SK-N-SH (cell line): ENCODE measurements at regions not wholly inside any gene's neighbourhood (a gene's known extent, or its start where the extent isn't known, plus 50 kb on each side); places are given as distances from the start of the nearest gene placed in this dataset.

Experiments used
- CTCF ChIA-PET: fragments of 300-600, 350-600 bp; formaldehyde crosslinking; extraction: SDS; loops from one replicate; lab custom pipeline; 2021; lab: Yijun Ruan, JAX
- POLR2A ChIA-PET: fragments of 350-600 bp; sonication (Branson Sonifier 250); formaldehyde crosslinking; extraction: SDS; loops from one replicate; lab custom pipeline; 2020; ENCODE audit warnings: antibody characterized with exemption, inconsistent platforms; lab: Yijun Ruan, JAX
- DNase-seq: peaks from one replicate; pipeline ENCODE4 v3.0.0; 2012
- H2AFZ ChIP-seq: fragments of 200-600 bp; sonication (generic); 2 replicates; pipeline ENCODE4 v1.8.1; 2016; ENCODE audit warnings: antibody characterized with exemption, mild to moderate bottlenecking, low read depth
- H3F3A ChIP-seq: fragments of 200-600 bp; sonication (generic); replicated peaks from 2 replicates; pipeline ENCODE3; 2016; ENCODE audit warnings: antibody characterized with exemption, mild to moderate bottlenecking; ENCODE audit not compliant: insufficient read depth
- H3K27ac ChIP-seq, 2 experiments: fragments of 200-500 bp in 1 of 2; fragments of 200-600 bp in 1 of 2; sonication (Bioruptor generic) in 1 of 2; sonication (generic), shearing (Covaris generic) in 1 of 2; 2 replicates each; pipeline versions ENCODE4 v1.5.1 to v1.6.1; 2014 to 2016; ENCODE audit warnings: low read depth in 2 of 2, inconsistent platforms in 1 of 2, low read length in 1 of 2, mild to moderate bottlenecking in 1 of 2, mixed read lengths in 1 of 2
- H3K27me3 ChIP-seq: fragments of 200-600 bp; sonication (generic), shearing (Covaris generic); 2 replicates; pipeline ENCODE4 v1.6.1; 2016; ENCODE audit warnings: mixed run types; ENCODE audit not compliant: insufficient read depth
- H3K36me3 ChIP-seq, 2 experiments: fragments of 200-500 bp in 1 of 2; fragments of 200-600 bp in 1 of 2; sonication (Bioruptor generic) in 1 of 2; sonication (generic) in 1 of 2; replicated peaks in 1 of 2; 2 replicates each; pipeline versions ENCODE3 to v1.5.1; 2014 to 2016; ENCODE audit warnings: low read length in 1 of 2, mild to moderate bottlenecking in 1 of 2; ENCODE audit not compliant: insufficient read depth in 2 of 2, control insufficient read depth in 1 of 2
- H3K4me1 ChIP-seq, 2 experiments: fragments of 200-500 bp in 1 of 2; fragments of 200-600 bp in 1 of 2; sonication (Bioruptor generic) in 1 of 2; sonication (generic), shearing (Covaris generic) in 1 of 2; 2 replicates each; pipeline versions ENCODE4 v1.5.1 to v1.6.1; 2014 to 2016; ENCODE audit warnings: low read depth in 1 of 2, low read length in 1 of 2, mixed run types in 1 of 2; ENCODE audit not compliant: insufficient read depth in 2 of 2, control insufficient read depth in 1 of 2
- H3K4me2 ChIP-seq: fragments of 200-600 bp; sonication (generic), shearing (Covaris generic); 2 replicates; pipeline ENCODE4 v1.6.1; 2017; ENCODE audit warnings: mixed run types
- H3K4me3 ChIP-seq, 2 experiments: fragments of 200-500 bp in 1 of 2; fragments of 200-600 bp in 1 of 2; sonication (Bioruptor generic) in 1 of 2; sonication (generic), shearing (Covaris generic) in 1 of 2; 2 replicates each; pipeline versions ENCODE4 v1.5.1 to v1.8.1; 2014 to 2016; ENCODE audit warnings: low read depth in 2 of 2, inconsistent platforms in 1 of 2, low read length in 1 of 2, mild to moderate bottlenecking in 1 of 2, mixed read lengths in 1 of 2, moderate library complexity in 1 of 2
- H3K79me2 ChIP-seq: fragments of 200-600 bp; sonication (generic); 2 replicates; pipeline ENCODE4 v1.8.1; 2017; ENCODE audit warnings: mild to moderate bottlenecking; ENCODE audit not compliant: insufficient read depth
- H3K9ac ChIP-seq: fragments of 200-600 bp; sonication (generic); 2 replicates; pipeline ENCODE4 v1.6.1; 2017; ENCODE audit warnings: mixed run types
- H3K9me2 ChIP-seq: fragments of 200-600 bp; sonication (generic); 2 replicates; pipeline ENCODE4 v1.6.1; 2017; ENCODE audit warnings: mixed run types
- H3K9me3 ChIP-seq: fragments of 200-600 bp; sonication (generic); 2 replicates; pipeline ENCODE4 v1.6.1; 2017; ENCODE audit warnings: mixed run types, mild to moderate bottlenecking, moderate library complexity
- H4K20me1 ChIP-seq: fragments of 200-600 bp; sonication (generic); 2 replicates; pipeline ENCODE4 v1.6.1; 2017; ENCODE audit warnings: mild to moderate bottlenecking, mixed run types; ENCODE audit not compliant: insufficient read depth
- CHD2 ChIP-seq: fragments of 150-350 bp; IDR thresholded peaks from 2 replicates; pipeline ENCODE4 v1.6.1; 2018; ENCODE audit warnings: low read length; ENCODE audit not compliant: partially characterized antibody
- ELF1 ChIP-seq: IDR thresholded peaks from 2 replicates; pipeline ENCODE4 v1.4.0; 2012
- EP300 ChIP-seq, 2 experiments: IDR thresholded peaks; 2 replicates each; pipeline versions ENCODE4 v1.4.0 to v1.6.1; 2012; ENCODE audit warnings: borderline replicate concordance in 1 of 2, low read depth in 1 of 2, low read length in 1 of 2
- EZH2phosphoT487 ChIP-seq: fragments of 200-600 bp; sonication (generic); IDR thresholded peaks from 2 replicates; pipeline ENCODE4 v1.6.1; 2017; ENCODE audit warnings: low read depth, mixed run types, mild to moderate bottlenecking, antibody characterized with exemption, moderate library complexity, borderline replicate concordance
- FOSL2 ChIP-seq: IDR thresholded peaks from 2 replicates; pipeline ENCODE4 v1.4.0; 2012; ENCODE audit warnings: low read depth, mild to moderate bottlenecking, moderate library complexity, borderline replicate concordance
- FOXJ3 ChIP-seq: sonication (generic); formaldehyde crosslinking; IDR thresholded peaks from 2 replicates; pipeline ENCODE4 v1.5.1; 2020; ENCODE audit warnings: mild to moderate bottlenecking, missing genetic modification reagents
- FOXM1 ChIP-seq: IDR thresholded peaks from 2 replicates; pipeline ENCODE4 v1.4.0; 2012; ENCODE audit warnings: low read depth, mild to moderate bottlenecking
- GABPA ChIP-seq: IDR thresholded peaks from 2 replicates; pipeline ENCODE4 v1.4.0; 2012; ENCODE audit warnings: low read depth, mild to moderate bottlenecking
- GATA2 ChIP-seq: sonication (generic); formaldehyde crosslinking; IDR thresholded peaks from 2 replicates; pipeline ENCODE4 v1.5.0; 2020; ENCODE audit warnings: mild to moderate bottlenecking, missing genetic modification reagents
- IRF3 ChIP-seq: fragments of 150-350 bp; IDR thresholded peaks from 2 replicates; pipeline ENCODE4 v1.6.1; 2016; ENCODE audit warnings: mild to moderate bottlenecking, low read depth, low read length
- JUND ChIP-seq: IDR thresholded peaks from 2 replicates; pipeline ENCODE4 v1.4.0; 2012
- MEF2A ChIP-seq: IDR thresholded peaks from 2 replicates; pipeline ENCODE4 v1.4.0; 2012; ENCODE audit warnings: low read depth, borderline replicate concordance
- MXI1 ChIP-seq: IDR thresholded peaks from 2 replicates; pipeline ENCODE4 v1.6.1; 2012; ENCODE audit warnings: mild to moderate bottlenecking, low read depth, low read length, improper control_type of control experiment
- NFIC ChIP-seq: IDR thresholded peaks from 2 replicates; pipeline ENCODE4 v1.4.0; 2012; ENCODE audit warnings: borderline replicate concordance
- NRF1 ChIP-seq: IDR thresholded peaks from 2 replicates; pipeline ENCODE4 v1.6.1; 2012; ENCODE audit warnings: low read depth, mild to moderate bottlenecking, low read length
- POLR2AphosphoS5 ChIP-seq: IDR thresholded peaks from 2 replicates; pipeline ENCODE4 v1.6.1; 2012; ENCODE audit warnings: low read depth, low read length
- RCOR1 ChIP-seq: fragments of 150-350 bp; IDR thresholded peaks from 2 replicates; pipeline ENCODE4 v1.6.1; 2017; ENCODE audit warnings: antibody characterized with exemption, low read length
- REST ChIP-seq: IDR thresholded peaks from 2 replicates; pipeline ENCODE4 v1.6.1; 2012; ENCODE audit warnings: mild to moderate bottlenecking, low read depth, low read length, moderate library complexity
- SMC3 ChIP-seq: IDR thresholded peaks from 2 replicates; pipeline ENCODE4 v1.6.1; 2012; ENCODE audit warnings: low read depth, low read length, improper control_type of control experiment
- TAF1 ChIP-seq: IDR thresholded peaks from 2 replicates; pipeline ENCODE4 v1.6.1; 2012; ENCODE audit warnings: low read depth, mild to moderate bottlenecking, low read length, moderate library complexity, borderline replicate concordance
- TCF12 ChIP-seq: IDR thresholded peaks from 2 replicates; pipeline ENCODE4 v1.4.0; 2012
- TEAD4 ChIP-seq: IDR thresholded peaks from 2 replicates; pipeline ENCODE4 v1.4.0; 2012; ENCODE audit warnings: mild to moderate bottlenecking, borderline replicate concordance; ENCODE audit not compliant: insufficient read depth
- ZBTB33 ChIP-seq: IDR thresholded peaks from 2 replicates; pipeline ENCODE4 v1.4.0; 2012; ENCODE audit warnings: low read depth, borderline replicate concordance
- WGBS: methylation state at CpG from one replicate; pipeline ENCODE4 v1.1.6; 2017; ENCODE audit warnings: low lambda C conversion rate; 5-methylcytosine and 5-hydroxymethylcytosine counted together

GRCh38 chr14:55846826-55847446 is 266.9 kb downstream of the KTN1 start:
- H3K4me1 ChIP-seq = no peaks in the 10 kb centered on the region; a peak in 1 of 4 replicates
- TF ChIP-seq GATA2 (no peak), FOXJ3 (CRISPR knock-in tag) (no peak), JUND (no peak), POLR2AphosphoS5 (no peak), TEAD4 (no peak), FOXM1 (no peak), SMC3 (no peak), IRF3 (no peak), NRF1 (no peak), RCOR1 (no peak), REST (no peak), FOSL2 (no peak), MXI1 (no peak), CHD2 (no peak), NFIC (no peak)
- TF ChIP-seq, all 33 proteins: peak for 0
- no peaks in the 10 kb centered on the region for H3K36me3 ChIP-seq
- CTCF ChIA-PET = no interaction called here
- H3K9ac ChIP-seq = no peak overlapping the region
- POLR2A ChIA-PET = no interaction called here
- no peaks in the 10 kb centered on the region for H3K9me3 ChIP-seq
- H3K27me3 ChIP-seq = no peaks in the 10 kb centered on the region
- H3K4me3 ChIP-seq = no peak overlapping the region
- no peak overlapping the region for H3K4me2 ChIP-seq
- H3K27ac ChIP-seq = no peak overlapping the region
- no peaks in the 10 kb centered on the region for H3K9me2 ChIP-seq
- no peak for DNase-seq
- no peaks in the 10 kb centered on the region for H3K79me2 ChIP-seq
- H2AFZ ChIP-seq = no peak overlapping the region
- WGBS = 0% methylated on average over 2 of the region's 2 CpGs
- no peaks in the 10 kb centered on the region for H4K20me1 ChIP-seq
- no peaks in the 10 kb centered on the region for H3F3A ChIP-seq

GRCh38 chr14:55847766-55848165 is 267.8 kb downstream of the KTN1 start:
- Histone ChIP-seq H3F3A (no peaks in the 10 kb centered on the region), H3K79me2 (no peaks in the 10 kb centered on the region), H4K20me1 (no peaks in the 10 kb centered on the region), H3K36me3 (no peaks in the 10 kb centered on the region), H3K4me3 (no peak overlapping the region), H3K9me3 (no peaks in the 10 kb centered on the region), H3K9ac (no peak overlapping the region), H2AFZ (no peak overlapping the region), H3K27ac (no peak overlapping the region), H3K9me2 (no peaks in the 10 kb centered on the region), H3K4me1 (no peaks in the 10 kb centered on the region; a peak in 1 of 4 replicates), H3K27me3 (no peaks in the 10 kb centered on the region), H3K4me2 (no peak overlapping the region)
- DNase-seq = no peak
- POLR2A ChIA-PET = no interaction called here
- CTCF ChIA-PET = no interaction called here
- 5% methylated on average over 3 of the region's 3 CpGs for WGBS
- TF ChIP-seq MEF2A (no peak), EZH2phosphoT487 (no peak), ELF1 (no peak), EP300 (IDR thresholded peaks at IDR 0.05; ENCODE audit: borderline replicate concordance in 1 of 2, low read depth in 1 of 2, low read length in 1 of 2) (no peak), TCF12 (no peak), ZBTB33 (no peak), NFIC (no peak), FOXM1 (no peak), FOXJ3 (CRISPR knock-in tag) (no peak), SMC3 (no peak), GATA2 (no peak), TAF1 (no peak), GABPA (no peak)
